ENCODE measurements at regions not wholly inside any gene's neighbourhood (a gene's known extent, or its start where the extent isn't known, plus 50 kb on each side); places are given as distances from the start of the nearest gene placed in this dataset.

GRCh38 chr14:104322531-104323366, 184.4 kb downstream of the KIF26A start:
- H3K36me3 ChIP-seq (replicated peaks; ENCODE audit: insufficient read depth, low read depth) = no peaks in the 10 kb centered on the region
- no peak overlapping the region for H3K27ac ChIP-seq
- WGBS (ENCODE audit: low lambda C conversion rate, missing lambda C conversion rate) = 57% methylated on average over 28 of the region's 28 CpGs
- no peaks in the 10 kb centered on the region for H4K20me1 ChIP-seq (ENCODE audit: insufficient read depth, poor library complexity, severe bottlenecking)
- DNase-seq (ENCODE audit: low spot score) = no peak
- no peaks in the 10 kb centered on the region for H3K9me2 ChIP-seq (replicated peaks; ENCODE audit: insufficient read depth)
- peaks cover 4% of the 10 kb centered on the region for H3K4me1 ChIP-seq (ENCODE audit: insufficient read depth)
- TF ChIP-seq EZH2phosphoT487 (IDR thresholded peaks at IDR 0.05; ENCODE audit: low read depth, severe bottlenecking, unreplicated experiment) = no peak
- no peak for TF ChIP-seq EZH2 (IDR thresholded peaks at IDR 0.05; ENCODE audit: borderline replicate concordance)
- no peak for TF ChIP-seq CTCF (IDR thresholded peaks at IDR 0.05; ENCODE audit: poor library complexity)
- no peak overlapping the region for H3K4me2 ChIP-seq
- no peak overlapping the region for H3K4me3 ChIP-seq
- no peak overlapping the region for H2AFZ ChIP-seq
- no peaks in the 10 kb centered on the region for H3K79me2 ChIP-seq
- no peaks in the 10 kb centered on the region for H3K27me3 ChIP-seq
- H3K9me3 ChIP-seq (ENCODE audit: low read depth) = no peaks in the 10 kb centered on the region

- TF ChIP-seq CTCF (IDR thresholded peaks at IDR 0.05; ENCODE audit: poor library complexity) (no peak), EZH2phosphoT487 (IDR thresholded peaks at IDR 0.05; ENCODE audit: low read depth, severe bottlenecking, unreplicated experiment) (no peak), EZH2 (IDR thresholded peaks at IDR 0.05; ENCODE audit: borderline replicate concordance) (no peak)
- peaks cover 4% of the 10 kb centered on the region for H3K4me1 ChIP-seq (ENCODE audit: insufficient read depth)
- H3K9me2 ChIP-seq (replicated peaks; ENCODE audit: insufficient read depth) = no peaks in the 10 kb centered on the region
- H3K36me3 ChIP-seq (replicated peaks; ENCODE audit: insufficient read depth, low read depth) = no peaks in the 10 kb centered on the region
- H3K9me3 ChIP-seq (ENCODE audit: low read depth) = no peaks in the 10 kb centered on the region
- no peaks in the 10 kb centered on the region for H4K20me1 ChIP-seq (ENCODE audit: insufficient read depth, poor library complexity, severe bottlenecking)
- H3K27ac ChIP-seq = no peak overlapping the region
- 87% methylated on average over 15 of the region's 15 CpGs for WGBS (ENCODE audit: low lambda C conversion rate, missing lambda C conversion rate)
- H3K4me3 ChIP-seq = no peak overlapping the region
- H2AFZ ChIP-seq = no peak overlapping the region
- no peaks in the 10 kb centered on the region for H3K27me3 ChIP-seq
- H3K4me2 ChIP-seq = no peak overlapping the region
- no peak for DNase-seq (ENCODE audit: low spot score)
- no peaks in the 10 kb centered on the region for H3K79me2 ChIP-seq
Measured at GRCh38 chr14:104323551-104324175, 185.3 kb downstream of the KIF26A start.

- Histone ChIP-seq H3K4me3 (no peak overlapping the region), H4K20me1 (ENCODE audit: insufficient read depth, poor library complexity, severe bottlenecking) (no peaks in the 10 kb centered on the region), H3K27me3 (no peaks in the 10 kb centered on the region), H2AFZ (no peak overlapping the region), H3K9me3 (ENCODE audit: low read depth) (no peaks in the 10 kb centered on the region), H3K9me2 (replicated peaks; ENCODE audit: insufficient read depth) (no peaks in the 10 kb centered on the region), H3K36me3 (replicated peaks; ENCODE audit: insufficient read depth, low read depth) (no peaks in the 10 kb centered on the region), H3K27ac (no peak overlapping the region), H3K4me1 (ENCODE audit: insufficient read depth) (peaks cover 4% of the 10 kb centered on the region), H3K4me2 (no peak overlapping the region), H3K79me2 (no peaks in the 10 kb centered on the region)
- TF ChIP-seq CTCF (IDR thresholded peaks at IDR 0.05; ENCODE audit: poor library complexity) = no peak
- no peak for TF ChIP-seq EZH2phosphoT487 (IDR thresholded peaks at IDR 0.05; ENCODE audit: low read depth, severe bottlenecking, unreplicated experiment)
- no peak for TF ChIP-seq EZH2 (IDR thresholded peaks at IDR 0.05; ENCODE audit: borderline replicate concordance)
- 89% methylated on average over 10 of the region's 10 CpGs for WGBS (ENCODE audit: low lambda C conversion rate, missing lambda C conversion rate)
- DNase-seq (ENCODE audit: low spot score) = no peak
Measured at GRCh38 chr14:104326848-104327247, 188.5 kb downstream of the KIF26A start.
